Thyroid gland (tissue), 4 donors: ENCODE measurements at regions not wholly inside any gene's neighbourhood (a gene's known extent, or its start where the extent isn't known, plus 50 kb on each side); places are given as distances from the start of the nearest gene placed in this dataset.

Source experiments
- DNase-seq, 2 donors: peaks; one replicate each; pipeline ENCODE4 v3.0.0-alpha.2; 2019
- H3K27ac ChIP-seq, 3 donors: fragments of 200-600 bp; sonication (generic); 1 replicate in 2 of 3; 2 replicates in 1 of 3; pipeline ENCODE4 v1.5.1; 2016 to 2019; ENCODE audit warnings: mild to moderate bottlenecking in 1 of 3, moderate library complexity in 1 of 3
- H3K27me3 ChIP-seq: fragments of 200-600 bp; sonication (generic); one replicate; pipeline ENCODE4 v1.5.1; 2019
- H3K36me3 ChIP-seq, 2 donors: fragments of 200-600 bp; sonication (generic); one replicate each; pipeline ENCODE4 v1.5.1; 2016 to 2019
- H3K4me1 ChIP-seq, 2 donors: fragments of 200-600 bp; sonication (generic); one replicate each; pipeline ENCODE4 v1.5.1; 2017 to 2019
- H3K4me3 ChIP-seq, 3 donors: fragments of 200-600 bp; sonication (generic); replicated peaks in 1 of 3; 1 replicate in 2 of 3; 2 replicates in 1 of 3; pipeline ENCODE4 v1.5.1; 2016; ENCODE audit warnings: mild to moderate bottlenecking in 1 of 3
- H3K9me3 ChIP-seq: fragments of 200-600 bp; sonication (generic); one replicate; pipeline ENCODE4 v1.5.1; 2017
- POLR2A ChIP-seq, 2 donors: fragments of 450-650 bp; IDR thresholded peaks; one replicate each; pipeline ENCODE4 v1.6.1; 2017; ENCODE audit warnings: antibody characterized with exemption in 2 of 2, mild to moderate bottlenecking in 2 of 2, moderate library complexity in 1 of 2
- WGBS, 2 donors: methylation state at CpG; one replicate each; pipeline ENCODE4 v1.1.5; 2017; 5-methylcytosine and 5-hydroxymethylcytosine counted together
- intact Hi-C: fragments of 100-400 bp; cut with DNase I; formaldehyde crosslinking; loops from one replicate; pipeline ENCODE4 v1.15.1; 2023
- TF ChIP-seq, protein P1 (sequence below), 6 experiments: fragments of 200-600 bp in 3 of 6; fragments of 450-650 bp in 3 of 6; sonication (generic) in 3 of 6; IDR thresholded peaks; one replicate each; pipeline ENCODE4 v1.5.1; 2016 to 2019; ENCODE audit warnings: antibody characterized with exemption in 6 of 6, mild to moderate bottlenecking in 2 of 6, inconsistent platforms in 1 of 6, moderate library complexity in 1 of 6

GRCh38 chr1:65722461-65722860 is 70.2 kb upstream of the PDE4B start:
- H3K27ac ChIP-seq, result no peak overlapping the region
- no peak for DNase-seq
- H3K4me1 ChIP-seq, result no peaks in the 10 kb centered on the region
- TF ChIP-seq, protein P1, sequence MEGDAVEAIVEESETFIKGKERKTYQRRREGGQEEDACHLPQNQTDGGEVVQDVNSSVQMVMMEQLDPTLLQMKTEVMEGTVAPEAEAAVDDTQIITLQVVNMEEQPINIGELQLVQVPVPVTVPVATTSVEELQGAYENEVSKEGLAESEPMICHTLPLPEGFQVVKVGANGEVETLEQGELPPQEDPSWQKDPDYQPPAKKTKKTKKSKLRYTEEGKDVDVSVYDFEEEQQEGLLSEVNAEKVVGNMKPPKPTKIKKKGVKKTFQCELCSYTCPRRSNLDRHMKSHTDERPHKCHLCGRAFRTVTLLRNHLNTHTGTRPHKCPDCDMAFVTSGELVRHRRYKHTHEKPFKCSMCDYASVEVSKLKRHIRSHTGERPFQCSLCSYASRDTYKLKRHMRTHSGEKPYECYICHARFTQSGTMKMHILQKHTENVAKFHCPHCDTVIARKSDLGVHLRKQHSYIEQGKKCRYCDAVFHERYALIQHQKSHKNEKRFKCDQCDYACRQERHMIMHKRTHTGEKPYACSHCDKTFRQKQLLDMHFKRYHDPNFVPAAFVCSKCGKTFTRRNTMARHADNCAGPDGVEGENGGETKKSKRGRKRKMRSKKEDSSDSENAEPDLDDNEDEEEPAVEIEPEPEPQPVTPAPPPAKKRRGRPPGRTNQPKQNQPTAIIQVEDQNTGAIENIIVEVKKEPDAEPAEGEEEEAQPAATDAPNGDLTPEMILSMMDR (IDR thresholded peaks at IDR 0.05), result no peak
- no peak for TF ChIP-seq POLR2A (IDR thresholded peaks at IDR 0.05)
- H3K27me3 ChIP-seq, result no peaks in the 10 kb centered on the region
- WGBS, 2 donors, result 90 to 95% methylated on average over 5 of the region's 5 CpGs
- H3K36me3 ChIP-seq, result no peaks in the 10 kb centered on the region
- no peak overlapping the region for H3K4me3 ChIP-seq
- no peaks in the 10 kb centered on the region for H3K9me3 ChIP-seq
- intact Hi-C loops, result no loop called here

DNA sequence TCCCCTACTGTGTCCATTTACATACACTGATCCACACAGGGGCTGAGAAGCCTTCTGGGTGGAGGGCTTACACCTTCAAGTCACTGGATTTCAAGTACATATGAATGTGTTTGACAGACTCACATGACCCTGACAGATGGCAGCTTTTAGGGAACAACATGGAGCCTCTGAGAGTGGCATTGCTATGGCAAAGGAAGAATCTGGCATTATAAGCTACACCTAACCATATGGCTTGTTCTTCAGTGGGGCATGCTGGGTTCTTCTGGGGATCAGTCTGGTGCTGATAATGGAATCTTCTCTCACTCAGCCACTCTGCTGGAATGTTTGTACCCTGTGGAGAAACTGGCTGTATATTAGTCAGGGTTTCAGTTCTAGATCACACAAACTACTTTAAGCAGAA is 68.5 kb upstream of the PDE4B start:
- intact Hi-C loops, result no loop called here
- Histone ChIP-seq H3K9me3 (no peaks in the 10 kb centered on the region), H3K4me1 (no peaks in the 10 kb centered on the region), H3K27me3 (no peaks in the 10 kb centered on the region), H3K27ac (no peak overlapping the region), H3K4me3 (no peak overlapping the region), H3K36me3 (no peaks in the 10 kb centered on the region)
- no peak for TF ChIP-seq POLR2A (IDR thresholded peaks at IDR 0.05)
- TF ChIP-seq, protein P1 (IDR thresholded peaks at IDR 0.05), result no peak
- DNase-seq, result no peak

DNA sequence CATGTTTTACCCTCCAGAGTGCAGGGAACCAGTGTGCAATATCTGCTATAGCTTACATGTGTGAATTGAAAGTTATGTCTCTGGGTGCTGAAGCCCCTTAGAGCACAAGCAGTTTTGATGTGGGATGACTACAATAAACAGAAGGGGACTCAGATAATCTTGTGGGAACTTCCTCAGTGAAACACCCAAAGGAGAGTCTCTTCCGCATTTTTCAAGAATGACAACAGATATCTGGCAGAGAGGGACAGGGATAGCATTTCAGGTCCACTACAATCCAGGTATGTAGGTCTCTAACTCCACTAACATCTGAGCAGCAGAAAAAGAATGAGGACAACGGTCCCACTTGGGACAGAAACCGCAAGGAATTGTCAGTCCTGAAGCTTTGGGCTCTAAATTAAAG is 67.6 kb upstream of the PDE4B start:
- no peak overlapping the region for H3K27ac ChIP-seq
- intact Hi-C loops, result no loop called here
- H3K27me3 ChIP-seq, result no peaks in the 10 kb centered on the region
- WGBS, 2 donors, result 81 to 92% methylated on average over 3 of the region's 3 CpGs
- no peaks in the 10 kb centered on the region for H3K4me1 ChIP-seq
- no peaks in the 10 kb centered on the region for H3K36me3 ChIP-seq
- no peaks in the 10 kb centered on the region for H3K9me3 ChIP-seq
- H3K4me3 ChIP-seq, result no peak overlapping the region
- DNase-seq, result no peak
- no peak for TF ChIP-seq POLR2A (IDR thresholded peaks at IDR 0.05)
- TF ChIP-seq, protein P1 (IDR thresholded peaks at IDR 0.05), result no peak

GRCh38 chr1:65728504-65728903 is 64.2 kb upstream of the PDE4B start:
- H3K4me1 ChIP-seq, result no peaks in the 10 kb centered on the region
- WGBS, 2 donors, result 63 to 68% methylated on average over 5 of the region's 5 CpGs
- H3K9me3 ChIP-seq, result no peaks in the 10 kb centered on the region
- no peak for DNase-seq
- no peak overlapping the region for H3K4me3 ChIP-seq
- H3K36me3 ChIP-seq, result no peaks in the 10 kb centered on the region
- TF ChIP-seq, protein P1 (IDR thresholded peaks at IDR 0.05), result no peak
- TF ChIP-seq POLR2A (IDR thresholded peaks at IDR 0.05), result no peak
- no peak overlapping the region for H3K27ac ChIP-seq
- H3K27me3 ChIP-seq, result no peaks in the 10 kb centered on the region
- intact Hi-C loops, result no loop called here

- 22 to 29% methylated on average over 2 of the region's 2 CpGs for WGBS, 2 donors
These were observed 63.4 kb upstream of the PDE4B start for GRCh38 chr1:65729259-65729658.

More at GRCh38 chr1:65729259-65729658, 63.4 kb upstream of the PDE4B start:
- H3K4me3 ChIP-seq, result no peak overlapping the region
- no peaks in the 10 kb centered on the region for H3K9me3 ChIP-seq
- no peaks in the 10 kb centered on the region for H3K27me3 ChIP-seq
- no peak for DNase-seq
- no peak overlapping the region for H3K27ac ChIP-seq
- TF ChIP-seq, protein P1 (IDR thresholded peaks at IDR 0.05), result no peak
- no peak for TF ChIP-seq POLR2A (IDR thresholded peaks at IDR 0.05)
- no peaks in the 10 kb centered on the region for H3K36me3 ChIP-seq
- intact Hi-C loops, result no loop called here
- no peaks in the 10 kb centered on the region for H3K4me1 ChIP-seq
